Osteocyte (in vitro differentiated cells): ENCODE measurements at regions not wholly inside any gene's neighbourhood (a gene's known extent, or its start where the extent isn't known, plus 50 kb on each side); places are given as distances from the start of the nearest gene placed in this dataset.

Experiments
- DNase-seq: peaks from one replicate; pipeline ENCODE4 v3.0.0; 2021; ENCODE audit warnings: mixed read lengths; ENCODE audit not compliant: unreplicated experiment; ENCODE audit errors: extremely low spot score
- H3K27ac Mint-ChIP-seq: one replicate; pipeline ENCODE4 v1.8.0; 2021; ENCODE audit warnings: mild to moderate bottlenecking, mixed read lengths; ENCODE audit not compliant: unreplicated experiment
- H3K27me3 Mint-ChIP-seq: one replicate; pipeline ENCODE4 v1.8.0; 2021; ENCODE audit warnings: mixed read lengths; ENCODE audit not compliant: unreplicated experiment
- H3K36me3 Mint-ChIP-seq: one replicate; pipeline ENCODE4 v1.8.0; 2021; ENCODE audit warnings: mixed read lengths; ENCODE audit not compliant: unreplicated experiment
- H3K4me1 Mint-ChIP-seq: one replicate; pipeline ENCODE4 v1.8.0; 2021; ENCODE audit warnings: mixed read lengths; ENCODE audit not compliant: unreplicated experiment
- H3K4me3 Mint-ChIP-seq: one replicate; pipeline ENCODE4 v1.8.0; 2021; ENCODE audit warnings: mild to moderate bottlenecking, moderate library complexity, mixed read lengths; ENCODE audit not compliant: unreplicated experiment
- H3K9me3 Mint-ChIP-seq: one replicate; pipeline ENCODE4 v1.8.0; 2021; ENCODE audit warnings: mixed read lengths; ENCODE audit not compliant: unreplicated experiment
- CTCF ChIP-seq: fragments of 200-600 bp; sonication (generic); IDR thresholded peaks from 2 replicates; pipeline ENCODE4 v1.5.0; 2021; ENCODE audit warnings: antibody characterized with exemption, mild to moderate bottlenecking, moderate library complexity

- H3K27me3 Mint-ChIP-seq: no peaks in the 10 kb centered on the region
- H3K4me3 Mint-ChIP-seq: no peak overlapping the region
- H3K9me3 Mint-ChIP-seq: no peaks in the 10 kb centered on the region
- no peak overlapping the region for H3K27ac Mint-ChIP-seq
- H3K36me3 Mint-ChIP-seq: peaks cover 4% of the 10 kb centered on the region
- DNase-seq: no peak
- TF ChIP-seq CTCF: no peak
- peaks cover 11% of the 10 kb centered on the region for H3K4me1 Mint-ChIP-seq
These were observed 70.2 kb upstream of the ZBTB20 start for GRCh38 chr3:115217292-115217677.

DNA sequence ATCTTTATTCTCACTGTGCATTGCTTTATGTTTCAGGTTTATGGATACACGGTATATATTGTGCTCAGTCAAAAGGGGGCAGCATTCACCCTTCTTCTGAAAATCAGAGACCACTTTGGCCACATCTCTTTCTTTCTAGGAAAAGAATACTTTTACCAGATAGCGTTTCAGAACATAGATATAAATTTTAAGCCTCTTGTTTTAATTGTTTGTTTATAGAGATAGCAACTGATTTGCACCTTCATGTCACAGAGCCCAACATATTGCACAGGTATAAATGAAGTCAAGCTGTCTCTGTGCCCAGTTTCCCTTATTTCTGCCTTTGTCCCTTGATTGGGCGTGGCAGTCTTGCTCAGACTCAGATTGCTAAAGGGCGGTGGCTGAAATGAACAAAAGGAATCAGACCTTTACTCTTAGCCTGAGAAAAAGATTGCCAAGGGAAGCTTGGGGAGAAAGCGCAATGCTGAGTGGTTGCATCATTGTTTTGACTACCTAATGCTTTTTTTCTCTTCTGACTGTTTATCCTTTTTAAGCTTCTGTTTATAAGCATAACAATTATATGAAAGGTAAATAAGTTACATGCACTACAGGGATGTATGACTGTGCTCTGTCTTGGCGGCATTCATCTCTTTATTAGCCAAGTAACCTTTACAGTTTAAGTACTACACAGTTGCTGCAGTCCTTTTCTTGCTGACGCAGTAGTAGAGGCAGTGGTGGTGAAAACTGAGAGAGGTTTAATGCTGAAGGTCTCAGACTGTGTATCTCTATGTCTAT is 70.8 kb upstream of the ZBTB20 start:
- H3K4me3 Mint-ChIP-seq: no peak overlapping the region
- peak; percentile 84 for TF ChIP-seq CTCF
- H3K9me3 Mint-ChIP-seq: no peaks in the 10 kb centered on the region
- H3K27me3 Mint-ChIP-seq: no peaks in the 10 kb centered on the region
- peak overlapping the region; percentile 29 for H3K27ac Mint-ChIP-seq
- H3K36me3 Mint-ChIP-seq: peaks cover 4% of the 10 kb centered on the region
- no peak for DNase-seq
- H3K4me1 Mint-ChIP-seq: peaks cover 11% of the 10 kb centered on the region

- DNase-seq: no peak
- no peak overlapping the region for H3K4me3 Mint-ChIP-seq
These were observed 71.8 kb upstream of the ZBTB20 start for GRCh38 chr3:115218859-115219258.

DNA sequence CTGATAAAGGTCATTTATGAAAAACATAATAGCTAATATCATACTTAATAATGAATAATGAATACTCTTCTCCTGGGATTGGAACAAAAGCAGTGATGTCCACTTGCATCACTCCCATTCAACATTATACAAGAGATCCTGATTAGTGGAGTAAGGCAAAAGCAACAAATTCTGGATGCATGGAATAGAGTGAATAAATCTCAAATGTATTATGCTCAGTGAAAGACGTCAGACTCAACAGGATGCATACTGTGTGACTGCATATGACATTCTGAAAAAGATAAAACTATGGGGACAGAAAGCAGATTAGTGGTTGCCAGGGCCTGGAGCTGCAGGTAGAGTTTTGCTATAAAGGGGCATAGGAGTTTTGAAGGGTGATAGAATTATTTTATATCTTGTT is 77.6 kb upstream of the ZBTB20 start:
- Mint-ChIP-seq H3K27me3 (no peaks in the 10 kb centered on the region), H3K27ac (no peak overlapping the region), H3K4me3 (no peak overlapping the region), H3K9me3 (peaks cover 5% of the 10 kb centered on the region), H3K4me1 (peaks cover 17% of the 10 kb centered on the region), H3K36me3 (no peaks in the 10 kb centered on the region)
- no peak for TF ChIP-seq CTCF
- DNase-seq: no peak

More at GRCh38 chr3:115218859-115219258, 71.8 kb upstream of the ZBTB20 start:
- H3K9me3 Mint-ChIP-seq: no peaks in the 10 kb centered on the region
- H3K36me3 Mint-ChIP-seq: peaks cover 4% of the 10 kb centered on the region
- no peak for TF ChIP-seq CTCF
- peaks cover 11% of the 10 kb centered on the region for H3K4me1 Mint-ChIP-seq
- no peak overlapping the region for H3K27ac Mint-ChIP-seq
- H3K27me3 Mint-ChIP-seq: no peaks in the 10 kb centered on the region

GRCh38 chr3:115226844-115227445 is 79.9 kb upstream of the ZBTB20 start:
- Mint-ChIP-seq H3K4me3 (peak overlapping the region; percentile 19), H3K4me1 (peaks cover 17% of the 10 kb centered on the region), H3K9me3 (peaks cover 5% of the 10 kb centered on the region), H3K27ac (peak overlapping the region; percentile 88), H3K36me3 (no peaks in the 10 kb centered on the region), H3K27me3 (no peaks in the 10 kb centered on the region)
- TF ChIP-seq CTCF: no peak
- no peak for DNase-seq
